Progenitor cell of endocrine pancreas (in vitro differentiated cells): ENCODE measurements at regions not wholly inside any gene's neighbourhood (a gene's known extent, or its start where the extent isn't known, plus 50 kb on each side); places are given as distances from the start of the nearest gene placed in this dataset.

Source experiments
- DNase-seq: peaks from one replicate; pipeline ENCODE4 v3.0.0; 2021; ENCODE audit warnings: low spot score; ENCODE audit not compliant: unreplicated experiment
- H3K27ac Mint-ChIP-seq: 2 replicates; pipeline ENCODE4 v1.8.0; 2021; ENCODE audit warnings: mild to moderate bottlenecking, moderate library complexity, mixed read lengths
- H3K27me3 Mint-ChIP-seq: 2 replicates; pipeline ENCODE4 v1.8.0; 2021; ENCODE audit warnings: mixed read lengths
- H3K36me3 Mint-ChIP-seq: 2 replicates; pipeline ENCODE4 v1.8.0; 2022; ENCODE audit warnings: mixed read lengths; ENCODE audit not compliant: insufficient read depth
- H3K4me1 Mint-ChIP-seq: 2 replicates; pipeline ENCODE4 v1.8.0; 2021; ENCODE audit warnings: low read depth, mixed read lengths
- H3K4me3 Mint-ChIP-seq: 2 replicates; pipeline ENCODE4 v1.8.0; 2021; ENCODE audit warnings: low read depth, mild to moderate bottlenecking, moderate library complexity, mixed read lengths
- H3K9me3 Mint-ChIP-seq: 2 replicates; pipeline ENCODE4 v1.8.0; 2021; ENCODE audit warnings: low read depth, mixed read lengths
- TF ChIP-seq, protein P1 (sequence below): fragments of 200-600 bp; sonication (generic); IDR thresholded peaks from one replicate; pipeline ENCODE4 v1.5.0; 2021; ENCODE audit warnings: antibody characterized with exemption, mild to moderate bottlenecking; ENCODE audit not compliant: unreplicated experiment

DNA sequence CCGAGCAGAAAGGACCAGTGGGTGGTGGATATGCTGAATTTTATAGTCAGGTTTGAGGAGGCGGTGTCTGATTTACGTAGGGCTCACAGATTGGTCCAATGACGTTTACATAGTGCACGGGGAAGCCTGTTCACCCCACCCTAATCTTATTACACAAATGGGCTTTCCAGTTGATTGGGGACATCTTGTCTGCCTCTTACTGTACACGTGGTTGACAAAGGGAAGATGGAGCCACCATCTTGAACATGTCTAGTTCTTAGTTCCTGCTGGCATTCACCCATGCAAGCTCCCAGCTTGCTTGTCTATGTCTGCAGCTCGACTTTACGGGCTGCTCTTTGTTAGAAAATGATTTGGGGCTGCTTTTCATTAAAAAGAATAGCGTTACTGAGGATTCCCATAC is 332.0 kb upstream of the SLCO3A1 start:
- Mint-ChIP-seq H3K9me3 (no peaks in the 10 kb centered on the region), H3K4me3 (no peak overlapping the region), H3K4me1 (no peaks in the 10 kb centered on the region), H3K36me3 (no peaks in the 10 kb centered on the region), H3K27ac (no peak overlapping the region), H3K27me3 (no peaks in the 10 kb centered on the region)
- TF ChIP-seq, protein P1, sequence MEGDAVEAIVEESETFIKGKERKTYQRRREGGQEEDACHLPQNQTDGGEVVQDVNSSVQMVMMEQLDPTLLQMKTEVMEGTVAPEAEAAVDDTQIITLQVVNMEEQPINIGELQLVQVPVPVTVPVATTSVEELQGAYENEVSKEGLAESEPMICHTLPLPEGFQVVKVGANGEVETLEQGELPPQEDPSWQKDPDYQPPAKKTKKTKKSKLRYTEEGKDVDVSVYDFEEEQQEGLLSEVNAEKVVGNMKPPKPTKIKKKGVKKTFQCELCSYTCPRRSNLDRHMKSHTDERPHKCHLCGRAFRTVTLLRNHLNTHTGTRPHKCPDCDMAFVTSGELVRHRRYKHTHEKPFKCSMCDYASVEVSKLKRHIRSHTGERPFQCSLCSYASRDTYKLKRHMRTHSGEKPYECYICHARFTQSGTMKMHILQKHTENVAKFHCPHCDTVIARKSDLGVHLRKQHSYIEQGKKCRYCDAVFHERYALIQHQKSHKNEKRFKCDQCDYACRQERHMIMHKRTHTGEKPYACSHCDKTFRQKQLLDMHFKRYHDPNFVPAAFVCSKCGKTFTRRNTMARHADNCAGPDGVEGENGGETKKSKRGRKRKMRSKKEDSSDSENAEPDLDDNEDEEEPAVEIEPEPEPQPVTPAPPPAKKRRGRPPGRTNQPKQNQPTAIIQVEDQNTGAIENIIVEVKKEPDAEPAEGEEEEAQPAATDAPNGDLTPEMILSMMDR: no peak
- DNase-seq: no peak

DNA sequence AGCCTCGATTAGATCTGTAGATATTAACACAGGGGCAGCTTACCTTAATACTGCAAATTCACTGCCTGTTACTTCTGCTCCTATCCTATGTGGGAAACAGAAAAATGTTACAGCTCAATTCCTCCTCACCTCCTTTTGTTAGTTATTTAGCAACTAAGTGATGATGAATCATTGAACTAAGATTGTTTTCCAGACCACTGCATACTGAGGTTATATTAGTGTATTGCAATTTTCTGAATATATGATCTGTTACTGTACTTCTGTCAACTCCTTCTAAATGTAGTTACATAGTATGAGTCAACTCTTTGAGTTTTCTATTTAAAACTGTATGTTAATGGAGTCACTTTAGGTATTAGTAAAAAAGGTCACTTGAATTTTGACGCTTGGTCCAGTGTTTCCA is 331.5 kb upstream of the SLCO3A1 start:
- no peaks in the 10 kb centered on the region for H3K27me3 Mint-ChIP-seq
- no peaks in the 10 kb centered on the region for H3K4me1 Mint-ChIP-seq
- no peak overlapping the region for H3K4me3 Mint-ChIP-seq
- no peaks in the 10 kb centered on the region for H3K36me3 Mint-ChIP-seq
- H3K9me3 Mint-ChIP-seq: no peaks in the 10 kb centered on the region
- H3K27ac Mint-ChIP-seq: no peak overlapping the region
- TF ChIP-seq, protein P1: no peak
- no peak for DNase-seq

DNA sequence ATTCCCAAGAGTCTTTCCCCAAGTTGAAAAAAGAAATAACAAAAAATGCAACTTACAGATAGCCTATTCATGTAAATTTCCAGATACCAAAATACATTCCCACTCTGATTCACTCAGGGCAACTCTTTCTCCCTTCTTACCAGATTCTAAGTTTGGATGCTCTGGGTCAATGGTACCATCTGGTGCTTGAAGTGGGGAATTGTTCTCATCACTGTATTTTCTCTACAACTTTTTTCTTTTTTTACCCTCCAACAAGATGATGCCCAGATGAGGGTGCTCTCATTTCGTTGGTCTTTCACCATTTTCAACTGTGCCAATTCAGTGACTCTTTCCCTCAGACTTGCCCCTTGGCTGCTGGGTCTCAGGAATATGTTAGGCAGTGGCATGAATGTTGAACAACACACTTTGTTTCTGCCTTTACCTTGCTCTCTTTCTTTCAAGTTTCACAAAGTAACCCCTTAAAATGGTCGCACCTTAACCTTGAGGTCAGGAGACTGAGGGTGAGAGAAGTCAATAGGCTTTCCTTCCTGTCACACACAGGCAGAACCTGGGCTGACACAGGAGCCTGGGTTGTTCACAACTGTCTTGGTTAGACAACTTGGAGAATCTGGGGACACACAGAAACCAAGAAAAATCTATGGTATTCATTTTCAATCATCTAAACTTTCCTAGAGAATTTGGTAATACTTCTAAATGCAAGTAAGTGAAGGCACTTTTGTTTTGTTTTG is 330.7 kb upstream of the SLCO3A1 start:
- Mint-ChIP-seq H3K36me3 (no peaks in the 10 kb centered on the region), H3K4me1 (no peaks in the 10 kb centered on the region), H3K27ac (no peak overlapping the region), H3K9me3 (no peaks in the 10 kb centered on the region), H3K27me3 (no peaks in the 10 kb centered on the region), H3K4me3 (no peak overlapping the region)
- TF ChIP-seq, protein P1: peak; percentile 27
- DNase-seq: no peak

DNA sequence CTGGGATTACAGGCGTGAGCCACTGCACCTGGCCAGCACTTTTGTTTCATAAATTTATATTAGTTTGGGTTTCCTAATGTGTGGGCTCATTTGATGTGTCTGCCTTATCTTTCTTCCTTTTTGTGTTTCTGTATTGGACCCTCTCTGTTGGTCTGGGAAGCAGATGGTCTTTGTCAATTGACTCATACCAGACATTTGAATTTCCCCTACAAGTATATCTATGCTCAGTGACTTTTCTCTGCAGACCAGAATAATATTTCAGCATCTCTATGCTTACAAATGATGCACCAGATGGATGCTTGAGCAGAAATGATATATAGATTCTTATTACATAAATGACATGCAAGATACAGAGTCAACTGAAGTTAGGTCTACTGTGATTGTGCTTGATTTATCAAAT is 329.9 kb upstream of the SLCO3A1 start:
- Mint-ChIP-seq H3K27ac (no peak overlapping the region), H3K36me3 (no peaks in the 10 kb centered on the region), H3K27me3 (no peaks in the 10 kb centered on the region), H3K4me1 (peaks cover under 1% of the 10 kb centered on the region), H3K9me3 (no peaks in the 10 kb centered on the region), H3K4me3 (no peak overlapping the region)
- TF ChIP-seq, protein P1: no peak
- DNase-seq: no peak

DNA sequence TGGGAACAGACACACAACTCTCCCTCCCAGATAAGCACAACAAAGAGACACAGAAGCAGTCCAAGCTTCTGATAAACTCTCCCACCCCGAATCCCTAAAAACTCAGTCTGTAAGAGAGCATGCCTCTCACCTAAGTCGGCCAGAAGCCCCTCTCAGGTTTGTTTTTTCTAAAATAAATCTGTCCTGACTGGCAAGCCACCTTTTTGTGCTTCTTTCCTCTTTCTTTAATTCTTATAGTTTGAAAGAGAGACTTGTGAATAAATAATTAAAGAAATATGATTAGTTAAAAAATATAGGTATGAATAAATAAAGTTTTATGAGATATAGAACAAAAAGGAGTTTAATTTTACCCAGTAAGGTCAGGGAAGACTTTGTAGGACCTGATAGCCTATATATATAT is 329.0 kb upstream of the SLCO3A1 start:
- Mint-ChIP-seq H3K27me3 (no peaks in the 10 kb centered on the region), H3K9me3 (no peaks in the 10 kb centered on the region), H3K27ac (no peak overlapping the region), H3K36me3 (no peaks in the 10 kb centered on the region), H3K4me3 (no peak overlapping the region), H3K4me1 (peaks cover 5% of the 10 kb centered on the region)
- no peak for DNase-seq
- TF ChIP-seq, protein P1: no peak
